Psoas muscle (tissue), 7 donors: ENCODE measurements at regions not wholly inside any gene's neighbourhood (a gene's known extent, or its start where the extent isn't known, plus 50 kb on each side); places are given as distances from the start of the nearest gene placed in this dataset.

ENCODE experiments used
- ATAC-seq, 4 donors: fragments of 200-7000 bp; cut with Tn5 transposase; one replicate each; pipeline ENCODE4 v1.9.1; 2020; ENCODE audit warnings: moderate library complexity in 3 of 4, mild to moderate bottlenecking in 2 of 4
- DNase-seq, 2 donors: peaks; one replicate each; pipeline ENCODE4 v3.0.0-alpha.2; 2020
- H3K27ac ChIP-seq: fragments of 200-600 bp; one replicate; pipeline ENCODE4 v1.8.0; 2022
- H3K27me3 ChIP-seq, 3 donors: fragments of 200-600 bp in 1 of 3; one replicate each; pipeline versions ENCODE4 v1.6.1 to v1.8.0; 2013 to 2022; ENCODE audit warnings: low read length in 2 of 3, mild to moderate bottlenecking in 2 of 3, moderate library complexity in 1 of 3; ENCODE audit not compliant: insufficient read depth in 3 of 3
- H3K36me3 ChIP-seq, 2 donors: fragments of 200-600 bp in 1 of 2; one replicate each; pipeline versions ENCODE4 v1.6.1 to v1.8.0; 2013 to 2022; ENCODE audit warnings: low read depth in 1 of 2, mild to moderate bottlenecking in 1 of 2, moderate library complexity in 1 of 2; ENCODE audit not compliant: insufficient read depth in 1 of 2
- H3K4me1 ChIP-seq: fragments of 200-600 bp; one replicate; pipeline ENCODE4 v1.8.0; 2022
- H3K4me3 ChIP-seq: fragments of 200-600 bp; one replicate; pipeline ENCODE4 v1.8.0; 2022; ENCODE audit warnings: mild to moderate bottlenecking
- H3K9me3 ChIP-seq: fragments of 200-600 bp; one replicate; pipeline ENCODE4 v1.8.0; 2022
- CTCF ChIP-seq: fragments of 200-600 bp; IDR thresholded peaks from one replicate; pipeline ENCODE4 v1.8.0; 2022; ENCODE audit warnings: antibody characterized with exemption
- WGBS, 3 donors: extraction: QIAGEN DNeasy Blood & Tissue Kit; methylation state at CpG; one replicate each; pipeline versions ENCODE4 v1.1.6 to v1.1.7; 2013; 5-methylcytosine and 5-hydroxymethylcytosine counted together
- intact Hi-C, 2 donors: fragments of 100-400 bp; cut with DNase I; formaldehyde crosslinking; loops; one replicate each; pipeline versions ENCODE4 v1.11.0 to v1.14.2; 2022
- donor health status: healthy with polysubstance abuse.
- donor health status: DM: no; HTN: no; CAD: no; lungs with moderate emphysema.
- donor health status: Bipolar disorder and iron deficiency.
- donor health status: healthy.
- donor health status: DM: yes; HTN: yes; CAD: no.
- donor health status: DM: no; HTN: no; CAD: no.
- donor health status: DM: yes; HTN: yes; CAD: no.

GRCh38 chr4:179195887-179196286 is 1753.7 kb upstream of the AGA start:
- Histone ChIP-seq H3K27ac (no peak overlapping the region), H3K36me3 (no peaks in the 10 kb centered on the region), H3K4me1 (no peaks in the 10 kb centered on the region), H3K27me3 (no peaks in the 10 kb centered on the region), H3K4me3 (no peak overlapping the region), H3K9me3 (no peaks in the 10 kb centered on the region)
- DNase-seq (no peak), ATAC-seq (no peak)
- no peak for TF ChIP-seq CTCF
- intact Hi-C loops = no loop called here
- 65 to 78% (median 70%) methylated on average over 2 of the region's 2 CpGs for WGBS, 3 donors

GRCh38 chr4:179196511-179196910 is 1754.3 kb upstream of the AGA start:
- intact Hi-C loops = no loop called here
- Histone ChIP-seq H3K4me1 (no peaks in the 10 kb centered on the region), H3K9me3 (no peaks in the 10 kb centered on the region), H3K4me3 (no peak overlapping the region), H3K27ac (no peak overlapping the region), H3K27me3 (no peaks in the 10 kb centered on the region), H3K36me3 (no peaks in the 10 kb centered on the region)
- ATAC-seq = no peak
- no peak for TF ChIP-seq CTCF
- DNase-seq = no peak
- WGBS, 3 donors = 37 to 38% (median 37%) methylated on average over 4 of the region's 4 CpGs

GRCh38 chr4:179200681-179201080 is 1758.4 kb upstream of the AGA start:
- Histone ChIP-seq H3K4me3 (no peak overlapping the region), H3K36me3 (no peaks in the 10 kb centered on the region), H3K27me3 (no peaks in the 10 kb centered on the region), H3K9me3 (no peaks in the 10 kb centered on the region), H3K4me1 (no peaks in the 10 kb centered on the region), H3K27ac (no peak overlapping the region)
- no peak for ATAC-seq
- WGBS, 3 donors = 79 to 86% (median 81%) methylated on average over 7 of the region's 7 CpGs
- intact Hi-C loops = no loop called here
- no peak for TF ChIP-seq CTCF
- DNase-seq = no peak

- no peaks in the 10 kb centered on the region for H3K27me3 ChIP-seq
- TF ChIP-seq CTCF = no peak
- no peaks in the 10 kb centered on the region for H3K9me3 ChIP-seq
- H3K27ac ChIP-seq = no peak overlapping the region
- no peaks in the 10 kb centered on the region for H3K36me3 ChIP-seq
- 63 to 71% (median 69%) methylated on average over 5 of the region's 5 CpGs for WGBS, 3 donors
- H3K4me1 ChIP-seq = no peaks in the 10 kb centered on the region
- H3K4me3 ChIP-seq = no peak overlapping the region
- DNase-seq (no peak), ATAC-seq (no peak)
- intact Hi-C loops = no loop called here
These were observed 1783.4 kb upstream of the AGA start for GRCh38 chr4:179225594-179225993.

GRCh38 chr4:179248821-179249220 is 1806.6 kb upstream of the AGA start:
- no peak for ATAC-seq
- 47 to 69% (median 59%) methylated on average over 1 of the region's 1 CpG for WGBS, 3 donors
- intact Hi-C loops = no loop called here
- DNase-seq = no peak
- no peak overlapping the region for H3K4me3 ChIP-seq
- no peak overlapping the region for H3K27ac ChIP-seq
- no peaks in the 10 kb centered on the region for H3K27me3 ChIP-seq
- TF ChIP-seq CTCF = no peak
- no peaks in the 10 kb centered on the region for H3K36me3 ChIP-seq
- no peaks in the 10 kb centered on the region for H3K9me3 ChIP-seq
- no peaks in the 10 kb centered on the region for H3K4me1 ChIP-seq
